ENCODE measurements at regions not wholly inside any gene's neighbourhood (a gene's known extent, or its start where the extent isn't known, plus 50 kb on each side); places are given as distances from the start of the nearest gene placed in this dataset.

DNA sequence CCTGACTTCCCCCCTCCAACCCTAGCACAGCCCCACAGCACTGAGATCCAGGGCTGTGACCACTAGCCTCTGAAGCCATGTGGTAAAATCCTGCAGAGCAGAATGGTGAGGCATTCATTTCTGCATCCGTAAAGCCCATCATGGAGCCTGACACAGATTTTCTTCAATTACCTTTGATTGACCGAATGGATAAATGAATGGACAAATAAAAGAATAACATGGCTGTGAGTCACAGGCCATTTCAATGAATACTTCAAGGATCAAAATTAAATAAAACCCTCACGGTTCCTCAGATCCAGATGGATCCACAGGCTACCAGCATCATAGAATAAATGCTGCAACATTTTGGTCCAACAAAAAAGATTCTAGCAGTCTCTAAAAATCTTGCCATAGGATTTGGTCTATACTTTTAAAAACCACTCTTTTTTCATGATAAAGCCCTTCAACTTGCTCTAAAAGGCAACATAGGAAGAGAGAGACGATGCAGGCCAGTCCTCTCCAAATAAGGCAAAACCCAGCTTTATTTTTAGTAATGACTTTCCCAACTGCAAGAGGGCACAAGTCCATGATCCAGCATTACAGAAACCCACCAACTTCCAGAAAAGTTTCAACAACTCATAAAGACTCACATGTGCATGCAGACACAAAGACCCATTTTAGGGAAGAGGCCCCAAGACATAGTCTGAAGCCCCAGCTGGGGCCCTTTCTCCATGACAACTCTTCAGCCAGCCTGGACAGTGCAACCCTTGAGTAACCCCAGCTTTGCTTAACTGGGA is 52.4 kb upstream of the MRPS22 start:
- Histone ChIP-seq H4K20me1 (ENCODE audit: insufficient read depth) (no peaks in the 10 kb centered on the region), H3K27me3 (ENCODE audit: insufficient read depth, low read depth) (no peaks in the 10 kb centered on the region), H3K27ac (no peak overlapping the region), H2AFZ (no peak overlapping the region), H3K9me3 (ENCODE audit: insufficient read depth, low read depth) (no peaks in the 10 kb centered on the region), H3K36me3 (ENCODE audit: low read depth) (no peaks in the 10 kb centered on the region), H3F3A (ENCODE audit: insufficient read depth, low read depth) (no peaks in the 10 kb centered on the region), H3K4me1 (replicated peaks; ENCODE audit: insufficient read depth) (no peaks in the 10 kb centered on the region), H3K9me2 (ENCODE audit: insufficient read depth) (no peaks in the 10 kb centered on the region), H3K4me3 (no peak overlapping the region), H3K79me2 (ENCODE audit: low read depth) (no peaks in the 10 kb centered on the region), H3K4me2 (no peak overlapping the region)
- BruUV-seq (replicated peaks): no TSS peak
- ChIA-PET POLR2A (ENCODE audit: unreplicated experiment) (interaction anchor here (0.5 kb wide), 1 partner anchor 428 kb away, joined by 4 read pairs; no protein-coding TSS in a partner anchor), CTCF (no interaction called here)
- DNase-seq: no peak
- no peak for TF ChIP-seq EZH2 (IDR thresholded peaks at IDR 0.05; ENCODE audit: low read depth)
- TF ChIP-seq, protein P1, sequence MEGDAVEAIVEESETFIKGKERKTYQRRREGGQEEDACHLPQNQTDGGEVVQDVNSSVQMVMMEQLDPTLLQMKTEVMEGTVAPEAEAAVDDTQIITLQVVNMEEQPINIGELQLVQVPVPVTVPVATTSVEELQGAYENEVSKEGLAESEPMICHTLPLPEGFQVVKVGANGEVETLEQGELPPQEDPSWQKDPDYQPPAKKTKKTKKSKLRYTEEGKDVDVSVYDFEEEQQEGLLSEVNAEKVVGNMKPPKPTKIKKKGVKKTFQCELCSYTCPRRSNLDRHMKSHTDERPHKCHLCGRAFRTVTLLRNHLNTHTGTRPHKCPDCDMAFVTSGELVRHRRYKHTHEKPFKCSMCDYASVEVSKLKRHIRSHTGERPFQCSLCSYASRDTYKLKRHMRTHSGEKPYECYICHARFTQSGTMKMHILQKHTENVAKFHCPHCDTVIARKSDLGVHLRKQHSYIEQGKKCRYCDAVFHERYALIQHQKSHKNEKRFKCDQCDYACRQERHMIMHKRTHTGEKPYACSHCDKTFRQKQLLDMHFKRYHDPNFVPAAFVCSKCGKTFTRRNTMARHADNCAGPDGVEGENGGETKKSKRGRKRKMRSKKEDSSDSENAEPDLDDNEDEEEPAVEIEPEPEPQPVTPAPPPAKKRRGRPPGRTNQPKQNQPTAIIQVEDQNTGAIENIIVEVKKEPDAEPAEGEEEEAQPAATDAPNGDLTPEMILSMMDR (conservative IDR thresholded peaks at IDR 0.05): no peak
- intact Hi-C loops (cut with micrococcal nuclease; ENCODE audit: unreplicated experiment): no loop called here

DNA sequence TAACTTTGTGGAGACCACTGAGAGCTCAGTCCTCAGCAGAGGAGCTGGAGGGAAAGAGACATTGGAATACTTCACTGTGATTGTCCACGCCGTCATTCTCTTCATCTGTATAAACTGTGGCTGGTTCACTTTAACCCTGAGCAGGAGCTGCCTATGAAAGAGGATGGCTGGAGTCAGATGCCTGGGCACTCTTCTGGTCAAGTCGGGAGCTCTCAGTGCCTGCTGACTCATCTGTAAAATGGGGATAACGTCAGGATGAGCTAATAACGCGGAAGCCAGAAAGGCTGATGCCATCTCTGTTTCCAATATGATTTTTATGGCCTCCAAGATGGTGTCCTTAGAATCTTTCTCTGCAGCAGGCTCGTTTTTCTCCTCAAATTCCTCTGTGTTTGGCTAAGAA is 51.6 kb upstream of the MRPS22 start:
- no peaks in the 10 kb centered on the region for H3K4me1 ChIP-seq (replicated peaks; ENCODE audit: insufficient read depth)
- BruUV-seq (replicated peaks): no TSS peak
- no peaks in the 10 kb centered on the region for H3F3A ChIP-seq (ENCODE audit: insufficient read depth, low read depth)
- POLR2A ChIA-PET (ENCODE audit: unreplicated experiment): interaction anchor here (0.5 kb wide), 1 partner anchor 429 kb away, joined by 4 read pairs; no protein-coding TSS in a partner anchor
- no peak overlapping the region for H2AFZ ChIP-seq
- H4K20me1 ChIP-seq (ENCODE audit: insufficient read depth): no peaks in the 10 kb centered on the region
- no peaks in the 10 kb centered on the region for H3K9me3 ChIP-seq (ENCODE audit: insufficient read depth, low read depth)
- TF ChIP-seq, protein P1 (conservative IDR thresholded peaks at IDR 0.05): no peak
- no peak for TF ChIP-seq EZH2 (IDR thresholded peaks at IDR 0.05; ENCODE audit: low read depth)
- no peaks in the 10 kb centered on the region for H3K36me3 ChIP-seq (ENCODE audit: low read depth)
- no peaks in the 10 kb centered on the region for H3K9me2 ChIP-seq (ENCODE audit: insufficient read depth)
- no peaks in the 10 kb centered on the region for H3K79me2 ChIP-seq (ENCODE audit: low read depth)
- H3K4me3 ChIP-seq: no peak overlapping the region
- H3K27me3 ChIP-seq (ENCODE audit: insufficient read depth, low read depth): no peaks in the 10 kb centered on the region
- intact Hi-C loops (cut with micrococcal nuclease; ENCODE audit: unreplicated experiment): no loop called here
- H3K27ac ChIP-seq: no peak overlapping the region
- CTCF ChIA-PET: no interaction called here
- H3K4me2 ChIP-seq: no peak overlapping the region
- no peak for DNase-seq

DNA sequence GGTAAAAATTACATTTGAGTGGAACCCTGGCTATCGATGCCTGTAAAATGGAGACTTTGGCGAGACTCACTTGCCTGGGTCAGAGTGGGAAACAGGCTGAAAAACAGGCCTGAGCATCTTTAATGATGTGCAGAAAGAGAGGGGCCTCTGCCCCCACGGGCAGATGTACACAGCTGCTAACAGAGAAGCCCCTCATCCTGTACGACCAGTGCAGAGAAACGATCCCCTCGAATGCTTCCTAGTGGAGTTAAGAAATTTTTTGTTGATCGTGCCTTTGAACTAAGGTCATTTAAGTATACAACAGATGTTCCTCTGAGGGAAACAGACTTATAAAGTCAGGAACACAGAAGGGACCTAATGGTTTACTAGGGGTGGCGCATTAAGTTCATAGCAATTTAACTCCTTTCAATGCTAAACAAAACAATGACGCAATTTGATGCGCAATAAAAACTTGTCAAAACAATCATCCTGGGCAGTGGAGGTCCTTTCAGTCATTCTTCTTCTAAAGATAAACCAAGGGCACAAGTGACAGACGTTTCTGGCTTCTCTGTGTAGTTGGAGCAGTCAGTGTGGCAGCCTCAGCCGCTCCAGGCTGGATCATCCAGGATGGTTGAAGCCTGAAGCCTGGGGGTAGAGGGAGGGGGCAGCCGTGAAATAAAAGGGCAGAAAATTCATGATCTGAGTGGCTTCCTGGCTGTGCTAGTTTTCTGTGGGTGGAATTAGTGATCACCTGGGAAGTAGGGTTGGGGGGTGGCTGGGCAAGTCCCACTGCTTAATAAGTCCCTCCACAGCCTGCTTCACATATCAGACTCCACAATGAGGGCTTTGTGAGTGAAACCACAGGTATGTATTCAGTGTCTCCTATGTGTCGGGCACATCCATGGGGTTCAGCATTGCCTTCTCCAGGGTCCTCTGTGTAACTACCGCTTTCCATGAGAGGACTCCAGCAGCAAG is 50.8 kb upstream of the MRPS22 start:
- H3F3A ChIP-seq (ENCODE audit: insufficient read depth, low read depth): no peaks in the 10 kb centered on the region
- H3K9me3 ChIP-seq (ENCODE audit: insufficient read depth, low read depth): no peaks in the 10 kb centered on the region
- H3K9me2 ChIP-seq (ENCODE audit: insufficient read depth): no peaks in the 10 kb centered on the region
- no TSS peak for BruUV-seq (replicated peaks)
- H3K27ac ChIP-seq: no peak overlapping the region
- H3K4me1 ChIP-seq (replicated peaks; ENCODE audit: insufficient read depth): no peaks in the 10 kb centered on the region
- intact Hi-C loops (cut with micrococcal nuclease; ENCODE audit: unreplicated experiment): no loop called here
- H4K20me1 ChIP-seq (ENCODE audit: insufficient read depth): no peaks in the 10 kb centered on the region
- ChIA-PET CTCF (no interaction called here), POLR2A (ENCODE audit: unreplicated experiment) (interaction anchor here (0.6 kb wide), 1 partner anchor 24 kb away, joined by 6 read pairs; no protein-coding TSS in a partner anchor)
- H3K4me2 ChIP-seq: no peak overlapping the region
- no peaks in the 10 kb centered on the region for H3K36me3 ChIP-seq (ENCODE audit: low read depth)
- no peak for DNase-seq
- no peaks in the 10 kb centered on the region for H3K27me3 ChIP-seq (ENCODE audit: insufficient read depth, low read depth)
- H2AFZ ChIP-seq: no peak overlapping the region
- H3K79me2 ChIP-seq (ENCODE audit: low read depth): no peaks in the 10 kb centered on the region
- H3K4me3 ChIP-seq: no peak overlapping the region
- TF ChIP-seq EZH2 (IDR thresholded peaks at IDR 0.05; ENCODE audit: low read depth): no peak
- TF ChIP-seq, protein P1 (conservative IDR thresholded peaks at IDR 0.05): no peak

Measured in PC-9 (cell line).